ENCODE measurements at regions not wholly inside any gene's neighbourhood (a gene's known extent, or its start where the extent isn't known, plus 50 kb on each side); places are given as distances from the start of the nearest gene placed in this dataset.

DNA sequence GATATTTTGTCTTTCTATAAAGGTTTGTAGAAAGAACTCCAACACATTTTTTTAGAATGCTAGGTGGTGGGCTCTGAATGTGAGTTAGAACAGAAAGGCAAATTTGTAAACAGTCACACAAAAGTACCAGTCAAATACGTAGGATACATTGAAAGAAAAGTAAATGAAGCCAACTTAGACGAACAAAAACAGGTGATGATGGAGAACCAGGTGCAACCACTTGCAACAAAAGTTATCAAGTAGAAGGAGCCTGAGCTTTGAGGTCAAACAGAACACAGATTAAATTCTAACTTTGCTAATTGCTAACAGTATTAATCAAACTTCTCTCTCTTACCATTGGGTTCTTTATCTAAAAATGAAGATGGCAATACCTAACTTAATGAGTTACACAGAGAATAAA lies 62.7 kb upstream of the DAPP1 start:
- intact Hi-C loops (cut with DNase I; ENCODE audit: low total_unique reads), result no loop called here
- H3K4me3 ChIP-seq (ENCODE audit: low read depth, poor library complexity, severe bottlenecking), result no peak overlapping the region
- DNase-seq (ENCODE audit: low spot score in 2 of 2), result no peak
- TF ChIP-seq CTCF (IDR thresholded peaks at IDR 0.05), result no peak
- no peak for TF ChIP-seq POLR2A (IDR thresholded peaks at IDR 0.05)
- WGBS, 2 donors, result 83 to 84% methylated on average over 2 of the region's 2 CpGs

DNA sequence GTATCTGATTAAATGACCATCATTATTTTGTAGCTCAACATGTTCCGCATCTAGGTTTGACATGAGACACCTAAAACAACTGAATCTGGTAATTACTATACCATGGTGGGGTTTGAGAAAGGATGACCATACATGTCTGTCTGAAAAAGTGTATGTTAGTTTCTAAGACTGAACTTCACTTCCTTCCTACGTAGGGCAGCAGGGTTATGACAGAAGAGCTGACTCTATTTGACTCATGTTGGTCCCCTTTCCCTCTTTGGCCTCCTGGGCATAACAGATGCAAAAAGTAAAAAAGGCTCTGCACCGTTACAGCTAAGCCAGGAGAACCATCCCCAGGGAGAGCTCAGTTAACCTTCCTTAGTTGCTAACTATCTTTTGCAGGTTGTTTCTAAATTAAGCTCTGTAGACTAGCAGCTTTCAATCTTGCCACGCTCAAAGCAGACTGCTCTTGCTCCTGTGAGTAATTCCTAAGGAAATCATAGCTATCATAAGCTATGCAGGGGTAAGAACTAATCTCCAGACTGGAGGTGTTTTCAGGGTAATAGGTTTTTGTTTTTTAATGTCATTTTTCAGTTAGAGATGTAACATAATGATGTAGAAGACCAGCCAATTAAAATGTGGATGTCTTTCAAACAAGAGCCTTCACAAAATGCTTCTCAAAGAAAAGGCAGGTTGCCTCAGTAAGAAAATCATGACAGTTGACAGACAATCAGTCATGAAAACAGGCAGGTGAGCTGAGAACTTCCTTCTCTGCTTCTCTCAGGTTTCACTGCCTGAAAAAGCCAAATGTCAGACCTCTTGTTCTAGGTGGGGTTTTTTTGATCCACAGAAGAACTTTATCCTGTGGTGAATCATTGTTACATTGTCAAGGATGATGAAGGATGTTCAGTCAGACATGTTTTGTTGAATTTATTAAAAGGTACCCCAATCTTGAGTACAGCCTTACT lies 66.9 kb upstream of the DAPP1 start:
- H3K4me3 ChIP-seq (ENCODE audit: low read depth, poor library complexity, severe bottlenecking), result no peak overlapping the region
- TF ChIP-seq POLR2A (IDR thresholded peaks at IDR 0.05) (no peak), CTCF (IDR thresholded peaks at IDR 0.05) (no peak)
- 75 to 84% methylated on average over 4 of the region's 4 CpGs for WGBS, 2 donors
- intact Hi-C loops (cut with DNase I; ENCODE audit: low total_unique reads), result no loop called here
- DNase-seq (ENCODE audit: low spot score in 2 of 2), result no peak

DNA sequence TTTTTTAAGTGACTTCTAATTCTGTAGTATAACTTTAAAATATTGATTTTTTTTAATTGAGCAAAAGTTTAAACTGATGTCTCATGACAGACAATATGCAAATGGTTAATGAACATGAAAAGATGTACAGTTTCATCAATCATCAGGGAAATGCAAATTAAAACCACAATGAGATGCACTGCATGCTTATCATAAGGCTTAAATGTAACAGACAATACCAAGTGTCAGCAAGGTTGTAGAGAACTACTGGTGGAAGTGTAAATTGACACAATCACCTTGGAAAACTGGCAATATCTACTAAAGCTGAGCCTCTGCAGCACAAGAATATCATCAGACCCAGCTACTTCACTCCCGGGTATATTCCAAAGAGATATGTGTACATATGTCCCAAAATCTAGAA lies 70.2 kb upstream of the DAPP1 start:
- no peak for DNase-seq (ENCODE audit: low spot score in 2 of 2)
- no peak overlapping the region for H3K4me3 ChIP-seq (ENCODE audit: low read depth, poor library complexity, severe bottlenecking)
- WGBS, 2 donors, result 92 to 100% methylated on average over 1 of the region's 1 CpG
- intact Hi-C loops (cut with DNase I; ENCODE audit: low total_unique reads), result no loop called here
- no peak for TF ChIP-seq POLR2A (IDR thresholded peaks at IDR 0.05)
- TF ChIP-seq CTCF (IDR thresholded peaks at IDR 0.05), result no peak

DNA sequence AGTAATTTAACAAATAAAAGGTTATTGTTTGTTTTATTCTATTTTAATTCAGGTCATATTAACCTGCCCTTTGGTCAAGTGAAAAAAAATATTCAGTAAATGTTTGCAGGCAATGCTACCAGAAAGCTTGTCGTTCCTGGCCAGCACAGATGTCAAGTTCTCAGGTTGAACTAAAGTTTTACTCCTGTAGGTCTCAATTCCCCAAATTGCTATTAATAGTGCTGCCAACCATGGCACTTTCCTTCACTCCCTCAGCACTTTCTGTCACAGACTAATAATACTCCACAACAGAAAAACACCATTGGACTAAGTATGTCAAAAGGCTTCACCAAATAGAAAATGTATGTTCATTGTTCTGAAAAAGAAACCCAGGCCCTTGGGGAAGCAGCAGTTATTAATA lies 79.2 kb upstream of the C4orf54 start:
- DNase-seq (ENCODE audit: low spot score in 2 of 2), result no peak
- 39 to 72% methylated on average over 1 of the region's 1 CpG for WGBS, 2 donors
- TF ChIP-seq POLR2A (IDR thresholded peaks at IDR 0.05) (no peak), CTCF (IDR thresholded peaks at IDR 0.05) (no peak)
- H3K4me3 ChIP-seq (ENCODE audit: low read depth, poor library complexity, severe bottlenecking), result no peak overlapping the region
- intact Hi-C loops (cut with DNase I; ENCODE audit: low total_unique reads), result no loop called here

DNA sequence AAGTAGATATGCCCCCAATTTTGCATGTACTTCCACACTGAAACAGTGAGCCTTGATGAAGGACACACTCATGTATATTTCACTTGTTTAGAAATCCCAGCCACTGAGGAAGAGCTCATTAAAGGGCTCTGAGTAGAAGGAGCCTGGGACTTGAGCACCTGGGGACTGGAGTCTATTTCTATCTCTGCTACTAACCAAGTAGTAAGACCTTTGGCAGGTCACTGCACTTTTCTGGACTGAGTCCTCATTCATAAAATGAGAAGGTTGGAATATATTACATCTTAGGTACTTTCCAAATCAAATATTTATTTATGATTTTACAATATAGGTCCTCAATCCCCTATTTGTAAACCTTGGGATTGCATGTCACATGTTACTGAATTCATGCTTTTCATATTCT lies 78.2 kb upstream of the C4orf54 start:
- no peak overlapping the region for H3K4me3 ChIP-seq (ENCODE audit: low read depth, poor library complexity, severe bottlenecking)
- no peak for DNase-seq (ENCODE audit: low spot score in 2 of 2)
- TF ChIP-seq CTCF (IDR thresholded peaks at IDR 0.05), result no peak
- TF ChIP-seq POLR2A (IDR thresholded peaks at IDR 0.05), result no peak
- intact Hi-C loops (cut with DNase I; ENCODE audit: low total_unique reads), result no loop called here

Measured in lower leg skin (tissue), 4 donors.